ENCODE measurements at regions not wholly inside any gene's neighbourhood (a gene's known extent, or its start where the extent isn't known, plus 50 kb on each side); places are given as distances from the start of the nearest gene placed in this dataset.

- Histone ChIP-seq H4K5ac (ENCODE audit: insufficient read length, low read depth, low read length) (no peak overlapping the region), H3K9me3 (ENCODE audit: control insufficient read depth, low read depth, low read length) (no peaks in the 10 kb centered on the region), H3K56ac (ENCODE audit: insufficient read length, low read depth, low read length) (no peak overlapping the region), H3K4me1 (ENCODE audit: insufficient read depth, low read length) (no peaks in the 10 kb centered on the region), H2BK12ac (ENCODE audit: insufficient read length, low read depth, low read length) (no peak overlapping the region), H3K18ac (ENCODE audit: insufficient read length, low read depth, low read length) (no peak overlapping the region), H2AK5ac (ENCODE audit: insufficient read length, low read length) (no peak overlapping the region), H2BK5ac (ENCODE audit: insufficient read length, low read length) (no peak overlapping the region), H4K91ac (ENCODE audit: insufficient read length, low read depth, low read length) (no peak overlapping the region), H3T11ph (ENCODE audit: low read length) (no peak overlapping the region), H3K4me2 (ENCODE audit: insufficient read depth, insufficient read length, low read length) (no peak overlapping the region), H4K20me1 (ENCODE audit: control insufficient read depth, insufficient read depth, insufficient read length) (no peaks in the 10 kb centered on the region), H3K27me3 (ENCODE audit: insufficient read depth, low read length) (no peaks in the 10 kb centered on the region), H3K14ac (ENCODE audit: insufficient read depth, low read length) (no peak overlapping the region), H4K8ac (replicated peaks; ENCODE audit: insufficient read length, low read depth, low read length) (no peak overlapping the region), H3K79me2 (ENCODE audit: insufficient read depth, low read length) (no peaks in the 10 kb centered on the region), H3K4ac (ENCODE audit: low read depth, low read length) (no peak overlapping the region), H2BK15ac (ENCODE audit: low read depth, low read length) (no peak overlapping the region), H3K27ac (ENCODE audit: insufficient read length, low read depth, low read length) (no peak overlapping the region), H3K23me2 (ENCODE audit: insufficient read length, low read depth, low read length, poor library complexity, severe bottlenecking) (no peaks in the 10 kb centered on the region), H2BK20ac (ENCODE audit: low read depth, low read length, poor library complexity, severe bottlenecking) (no peak overlapping the region), H3K9ac (ENCODE audit: extremely low read depth, insufficient read length, low read length) (no peak overlapping the region), H2BK120ac (ENCODE audit: low read depth, low read length, poor library complexity, severe bottlenecking) (no peak overlapping the region), H3K23ac (ENCODE audit: insufficient read length, low read depth, low read length) (no peak overlapping the region), H2AFZ (ENCODE audit: low read length) (no peak overlapping the region), H3K79me1 (ENCODE audit: insufficient read depth, low read depth, low read length, poor library complexity, severe bottlenecking) (no peaks in the 10 kb centered on the region)
- no peak overlapping the region for H3K4me3 Mint-ChIP-seq
- H3K27me3 Mint-ChIP-seq (ENCODE audit: low read depth) = no peaks in the 10 kb centered on the region
- H3K9me3 Mint-ChIP-seq = peaks cover 0 to 3% of the 10 kb centered on the region in 2 experiments; a peak in 1 of 5 replicates
- TF ChIP-seq, protein P1, sequence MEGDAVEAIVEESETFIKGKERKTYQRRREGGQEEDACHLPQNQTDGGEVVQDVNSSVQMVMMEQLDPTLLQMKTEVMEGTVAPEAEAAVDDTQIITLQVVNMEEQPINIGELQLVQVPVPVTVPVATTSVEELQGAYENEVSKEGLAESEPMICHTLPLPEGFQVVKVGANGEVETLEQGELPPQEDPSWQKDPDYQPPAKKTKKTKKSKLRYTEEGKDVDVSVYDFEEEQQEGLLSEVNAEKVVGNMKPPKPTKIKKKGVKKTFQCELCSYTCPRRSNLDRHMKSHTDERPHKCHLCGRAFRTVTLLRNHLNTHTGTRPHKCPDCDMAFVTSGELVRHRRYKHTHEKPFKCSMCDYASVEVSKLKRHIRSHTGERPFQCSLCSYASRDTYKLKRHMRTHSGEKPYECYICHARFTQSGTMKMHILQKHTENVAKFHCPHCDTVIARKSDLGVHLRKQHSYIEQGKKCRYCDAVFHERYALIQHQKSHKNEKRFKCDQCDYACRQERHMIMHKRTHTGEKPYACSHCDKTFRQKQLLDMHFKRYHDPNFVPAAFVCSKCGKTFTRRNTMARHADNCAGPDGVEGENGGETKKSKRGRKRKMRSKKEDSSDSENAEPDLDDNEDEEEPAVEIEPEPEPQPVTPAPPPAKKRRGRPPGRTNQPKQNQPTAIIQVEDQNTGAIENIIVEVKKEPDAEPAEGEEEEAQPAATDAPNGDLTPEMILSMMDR (conservative IDR thresholded peaks at IDR 0.05) = no peak
- WGBS (ENCODE audit: extremely low coverage, insufficient read length, low lambda C conversion rate) = no CpG with 5 or more reads among the region's 5 CpGs
- DNase-seq = no peak
- peaks cover 0 to 2% (median 2%) of the 10 kb centered on the region in 3 experiments; a peak in 1 of 7 replicates for H3K36me3 Mint-ChIP-seq (ENCODE audit: insufficient read depth in 1 of 3, low read depth in 3 of 3)
- H3K27ac Mint-ChIP-seq = no peak overlapping the region
- no peaks in the 10 kb centered on the region for H3K4me1 Mint-ChIP-seq
Measured at GRCh38 chr4:117224256-117224655, 138.9 kb upstream of the TRAM1L1 start.

All from H9 (cell line).